SK-N-MC (cell line): ENCODE measurements at regions not wholly inside any gene's neighbourhood (a gene's known extent, or its start where the extent isn't known, plus 50 kb on each side); places are given as distances from the start of the nearest gene placed in this dataset.

Experiments
- EZH2 ChIP-seq: fragments of 200-600 bp; sonication (generic); IDR thresholded peaks from one replicate; pipeline ENCODE4 v1.6.1; 2017; ENCODE audit warnings: antibody characterized with exemption
- FOXP2 ChIP-seq: optimal IDR thresholded peaks from 2 replicates; pipeline ENCODE3; 2011; ENCODE audit warnings: mild to moderate bottlenecking, moderate library complexity; ENCODE audit not compliant: insufficient read depth; ENCODE audit errors: extremely low read length, control extremely low read depth
- POLR2AphosphoS5 ChIP-seq: IDR thresholded peaks from 2 replicates; pipeline ENCODE4 v1.6.1; 2012; ENCODE audit warnings: mild to moderate bottlenecking, low read depth, low read length, borderline replicate concordance

- no peak for TF ChIP-seq POLR2AphosphoS5
- TF ChIP-seq EZH2 = no peak
- TF ChIP-seq FOXP2 = no peak
Measured at GRCh38 chr1:94670273-94670672, 128.7 kb upstream of the F3 start.
